Mesendoderm (in vitro differentiated cells): ENCODE measurements at regions not wholly inside any gene's neighbourhood (a gene's known extent, or its start where the extent isn't known, plus 50 kb on each side); places are given as distances from the start of the nearest gene placed in this dataset.

Source experiments
- DNase-seq: peaks from one replicate; pipeline ENCODE4 v3.0.0; 2013
- H2AK5ac ChIP-seq: 2 replicates; pipeline ENCODE4 v1.6.1; 2013; ENCODE audit warnings: low read length, inconsistent platforms
- H2BK120ac ChIP-seq: 2 replicates; pipeline ENCODE4 v1.6.1; 2013; ENCODE audit warnings: low read depth, mild to moderate bottlenecking, low read length, moderate library complexity, mixed read lengths
- H2BK15ac ChIP-seq: replicated peaks from 2 replicates; pipeline ENCODE4 v1.6.1; 2013; ENCODE audit warnings: low read depth, mild to moderate bottlenecking, moderate library complexity
- H2BK5ac ChIP-seq: 2 replicates; pipeline ENCODE4 v1.6.1; 2013; ENCODE audit warnings: low read length, inconsistent platforms
- H3K18ac ChIP-seq: 2 replicates; pipeline ENCODE4 v1.6.1; 2013; ENCODE audit warnings: mild to moderate bottlenecking, low read length, mixed read lengths
- H3K23ac ChIP-seq: one replicate; pipeline ENCODE4 v1.6.1; 2013; ENCODE audit warnings: low read length
- H3K27ac ChIP-seq: 2 replicates; pipeline ENCODE4 v1.5.1; 2013; ENCODE audit warnings: low read depth, mild to moderate bottlenecking, inconsistent platforms, low read length, moderate library complexity
- H3K27me3 ChIP-seq: 2 replicates; pipeline ENCODE4 v1.6.1; 2013; ENCODE audit warnings: low read length, control low read depth, mild to moderate bottlenecking, inconsistent platforms; ENCODE audit not compliant: insufficient read depth, poor library complexity
- H3K36me3 ChIP-seq: 2 replicates; pipeline ENCODE4 v1.6.1; 2013; ENCODE audit warnings: low read length, inconsistent platforms; ENCODE audit not compliant: control insufficient read depth, insufficient read depth
- H3K4ac ChIP-seq: one replicate; pipeline ENCODE4 v1.6.1; 2013; ENCODE audit warnings: low read depth, mild to moderate bottlenecking, low read length, moderate library complexity
- H3K4me1 ChIP-seq: 2 replicates; pipeline ENCODE4 v1.6.1; 2013; ENCODE audit warnings: low read depth, low read length, inconsistent platforms; ENCODE audit not compliant: control insufficient read depth
- H3K4me2 ChIP-seq: 2 replicates; pipeline ENCODE4 v1.6.1; 2013; ENCODE audit warnings: low read length
- H3K4me3 ChIP-seq: 2 replicates; pipeline ENCODE4 v1.5.1; 2013; ENCODE audit warnings: mild to moderate bottlenecking, low read length
- H3K56ac ChIP-seq: one replicate; pipeline ENCODE4 v1.6.1; 2013; ENCODE audit warnings: low read length
- H3K79me1 ChIP-seq: 2 replicates; pipeline ENCODE4 v1.6.1; 2013; ENCODE audit warnings: low read length, inconsistent platforms
- H3K79me2 ChIP-seq: 2 replicates; pipeline ENCODE4 v1.6.1; 2013; ENCODE audit warnings: mild to moderate bottlenecking, low read length; ENCODE audit not compliant: control insufficient read depth, insufficient read depth
- H3K9ac ChIP-seq: 2 replicates; pipeline ENCODE4 v1.6.1; 2013; ENCODE audit warnings: low read length, inconsistent platforms
- H4K5ac ChIP-seq: one replicate; pipeline ENCODE4 v1.6.1; 2013; ENCODE audit warnings: low read length
- H4K8ac ChIP-seq: one replicate; pipeline ENCODE4 v1.6.1; 2013; ENCODE audit warnings: low read depth, mild to moderate bottlenecking, control low read depth, low read length, moderate library complexity
- WGBS: extraction: QIAGEN DNeasy Blood & Tissue Kit; methylation state at CpG from one replicate; pipeline ENCODE4 v1.1.7; 2013; ENCODE audit warnings: low lambda C conversion rate, missing lambda C conversion rate; ENCODE audit not compliant: insufficient coverage; ENCODE audit errors: extremely low coverage; 5-methylcytosine and 5-hydroxymethylcytosine counted together

- no peak for DNase-seq
- no peak overlapping the region for H3K27ac ChIP-seq
- H2BK120ac ChIP-seq = no peak overlapping the region
- H3K36me3 ChIP-seq = no peaks in the 10 kb centered on the region
- no peak overlapping the region for H4K5ac ChIP-seq
- H3K79me2 ChIP-seq = no peaks in the 10 kb centered on the region
- no peak overlapping the region for H3K18ac ChIP-seq
- H3K9ac ChIP-seq = no peak overlapping the region
- no peak overlapping the region for H3K56ac ChIP-seq
- H3K4ac ChIP-seq = no peak overlapping the region
- H3K23ac ChIP-seq = no peak overlapping the region
- H3K79me1 ChIP-seq = no peaks in the 10 kb centered on the region
- H3K4me2 ChIP-seq = no peak overlapping the region
- no peak overlapping the region for H2BK5ac ChIP-seq
- H3K4me3 ChIP-seq = no peak overlapping the region
- H3K27me3 ChIP-seq = no peaks in the 10 kb centered on the region
- no peak overlapping the region for H4K8ac ChIP-seq
- H3K4me1 ChIP-seq = no peaks in the 10 kb centered on the region
- H2BK15ac ChIP-seq = no peak overlapping the region
- no peak overlapping the region for H2AK5ac ChIP-seq
Measured at GRCh38 chr4:63393544-63393943, 1015.7 kb downstream of the TECRL start.

GRCh38 chr4:63379750-63380522 lies 1029.3 kb downstream of the TECRL start:
- H3K36me3 ChIP-seq = no peaks in the 10 kb centered on the region
- H3K4me3 ChIP-seq = no peak overlapping the region
- H3K4ac ChIP-seq = no peak overlapping the region
- no peak overlapping the region for H4K8ac ChIP-seq
- H4K5ac ChIP-seq = no peak overlapping the region
- H3K79me1 ChIP-seq = no peaks in the 10 kb centered on the region
- H3K4me2 ChIP-seq = no peak overlapping the region
- H3K9ac ChIP-seq = no peak overlapping the region
- H3K79me2 ChIP-seq = no peaks in the 10 kb centered on the region
- H2AK5ac ChIP-seq = no peak overlapping the region
- H2BK5ac ChIP-seq = no peak overlapping the region
- no peaks in the 10 kb centered on the region for H3K27me3 ChIP-seq
- H2BK15ac ChIP-seq = no peak overlapping the region
- H3K23ac ChIP-seq = no peak overlapping the region
- no peak overlapping the region for H3K18ac ChIP-seq
- WGBS = no CpG with 5 or more reads among the region's 8 CpGs
- DNase-seq = no peak
- H3K4me1 ChIP-seq = no peaks in the 10 kb centered on the region
- H3K56ac ChIP-seq = no peak overlapping the region
- H2BK120ac ChIP-seq = no peak overlapping the region
- H3K27ac ChIP-seq = no peak overlapping the region

GRCh38 chr4:63371001-63371400 lies 1038.2 kb downstream of the TECRL start:
- H3K56ac ChIP-seq = no peak overlapping the region
- no peaks in the 10 kb centered on the region for H3K36me3 ChIP-seq
- H3K79me1 ChIP-seq = no peaks in the 10 kb centered on the region
- no peak overlapping the region for H2AK5ac ChIP-seq
- H3K4me2 ChIP-seq = no peak overlapping the region
- no peak overlapping the region for H4K8ac ChIP-seq
- no peak overlapping the region for H2BK120ac ChIP-seq
- no peak overlapping the region for H4K5ac ChIP-seq
- H3K4me1 ChIP-seq = no peaks in the 10 kb centered on the region
- no peak overlapping the region for H3K18ac ChIP-seq
- H2BK5ac ChIP-seq = no peak overlapping the region
- DNase-seq = no peak
- no peak overlapping the region for H3K23ac ChIP-seq
- H3K4me3 ChIP-seq = no peak overlapping the region
- H3K9ac ChIP-seq = no peak overlapping the region
- H3K27ac ChIP-seq = no peak overlapping the region
- H3K79me2 ChIP-seq = no peaks in the 10 kb centered on the region
- no peak overlapping the region for H2BK15ac ChIP-seq
- H3K4ac ChIP-seq = no peak overlapping the region
- no peaks in the 10 kb centered on the region for H3K27me3 ChIP-seq

GRCh38 chr4:63361628-63362027 lies 1047.6 kb downstream of the TECRL start:
- no peak overlapping the region for H4K8ac ChIP-seq
- H3K4me3 ChIP-seq = no peak overlapping the region
- H3K18ac ChIP-seq = no peak overlapping the region
- H2BK5ac ChIP-seq = no peak overlapping the region
- DNase-seq = no peak
- H3K4ac ChIP-seq = no peak overlapping the region
- no peaks in the 10 kb centered on the region for H3K79me2 ChIP-seq
- H3K9ac ChIP-seq = no peak overlapping the region
- no CpG with 5 or more reads among the region's 2 CpGs for WGBS
- H3K56ac ChIP-seq = no peak overlapping the region
- H2AK5ac ChIP-seq = no peak overlapping the region
- no peak overlapping the region for H3K23ac ChIP-seq
- H2BK15ac ChIP-seq = no peak overlapping the region
- H3K27me3 ChIP-seq = no peaks in the 10 kb centered on the region
- H3K36me3 ChIP-seq = no peaks in the 10 kb centered on the region
- H3K4me1 ChIP-seq = no peaks in the 10 kb centered on the region
- no peaks in the 10 kb centered on the region for H3K79me1 ChIP-seq
- no peak overlapping the region for H3K27ac ChIP-seq
- H2BK120ac ChIP-seq = no peak overlapping the region
- no peak overlapping the region for H4K5ac ChIP-seq
- H3K4me2 ChIP-seq = no peak overlapping the region

DNA sequence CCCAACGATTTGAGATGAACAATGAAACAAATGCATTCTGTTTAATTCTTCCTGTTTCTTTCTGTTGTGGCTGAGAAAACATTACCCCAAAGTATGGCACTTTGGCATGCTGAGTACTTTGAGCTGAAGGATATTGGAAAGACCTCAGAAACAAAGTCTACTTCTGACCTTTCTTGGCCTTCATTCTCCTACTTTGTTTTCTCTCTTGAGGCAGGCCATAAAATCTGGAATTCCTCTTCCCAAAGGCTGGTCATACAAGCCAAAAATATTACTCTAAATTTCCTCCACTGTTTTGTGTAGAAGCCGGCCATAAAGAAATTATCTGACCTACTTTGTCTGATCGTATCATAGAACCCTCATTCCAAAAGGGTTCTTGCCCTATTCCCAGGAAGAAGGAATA lies 1048.2 kb downstream of the TECRL start:
- H3K4me2 ChIP-seq = no peak overlapping the region
- no peak overlapping the region for H3K23ac ChIP-seq
- H3K79me1 ChIP-seq = no peaks in the 10 kb centered on the region
- no peak for DNase-seq
- no peak overlapping the region for H3K4me3 ChIP-seq
- H3K27me3 ChIP-seq = no peaks in the 10 kb centered on the region
- H3K18ac ChIP-seq = no peak overlapping the region
- no peak overlapping the region for H3K27ac ChIP-seq
- no peaks in the 10 kb centered on the region for H3K4me1 ChIP-seq
- H3K9ac ChIP-seq = no peak overlapping the region
- H3K36me3 ChIP-seq = no peaks in the 10 kb centered on the region
- H2BK5ac ChIP-seq = no peak overlapping the region
- H3K4ac ChIP-seq = no peak overlapping the region
- no peaks in the 10 kb centered on the region for H3K79me2 ChIP-seq
- no peak overlapping the region for H2BK15ac ChIP-seq
- no peak overlapping the region for H2AK5ac ChIP-seq
- no CpG with 5 or more reads among the region's 3 CpGs for WGBS
- H4K8ac ChIP-seq = no peak overlapping the region
- no peak overlapping the region for H4K5ac ChIP-seq
- no peak overlapping the region for H2BK120ac ChIP-seq
- H3K56ac ChIP-seq = no peak overlapping the region

GRCh38 chr4:63349674-63350025 lies 1059.6 kb downstream of the TECRL start:
- WGBS = no CpG with 5 or more reads among the region's 21 CpGs
- no peak overlapping the region for H4K5ac ChIP-seq
- H3K4me2 ChIP-seq = no peak overlapping the region
- no peak overlapping the region for H3K56ac ChIP-seq
- no peak overlapping the region for H3K9ac ChIP-seq
- no peak overlapping the region for H2AK5ac ChIP-seq
- H3K4ac ChIP-seq = no peak overlapping the region
- H3K4me1 ChIP-seq = no peaks in the 10 kb centered on the region
- H3K27ac ChIP-seq = no peak overlapping the region
- no peaks in the 10 kb centered on the region for H3K36me3 ChIP-seq
- H2BK120ac ChIP-seq = no peak overlapping the region
- no peaks in the 10 kb centered on the region for H3K79me1 ChIP-seq
- no peak overlapping the region for H3K4me3 ChIP-seq
- no peaks in the 10 kb centered on the region for H3K27me3 ChIP-seq
- no peak overlapping the region for H3K18ac ChIP-seq
- no peak for DNase-seq
- no peak overlapping the region for H3K23ac ChIP-seq
- no peak overlapping the region for H4K8ac ChIP-seq
- no peaks in the 10 kb centered on the region for H3K79me2 ChIP-seq
- no peak overlapping the region for H2BK15ac ChIP-seq
- H2BK5ac ChIP-seq = no peak overlapping the region
